Cardiac septum (tissue), 1 donor: ENCODE measurements at regions not wholly inside any gene's neighbourhood (a gene's known extent, or its start where the extent isn't known, plus 50 kb on each side); places are given as distances from the start of the nearest gene placed in this dataset.

Experiments used
- DNase-seq: peaks from one replicate; pipeline ENCODE4 v3.0.0-alpha.2; 2020; ENCODE audit warnings: low spot score
- intact Hi-C: fragments of 100-400 bp; cut with DNase I; formaldehyde crosslinking; loops from one replicate; pipeline ENCODE4 v1.14.0; 2022
- donor health status: DM: no; HTN: no; CAD: no.

DNA sequence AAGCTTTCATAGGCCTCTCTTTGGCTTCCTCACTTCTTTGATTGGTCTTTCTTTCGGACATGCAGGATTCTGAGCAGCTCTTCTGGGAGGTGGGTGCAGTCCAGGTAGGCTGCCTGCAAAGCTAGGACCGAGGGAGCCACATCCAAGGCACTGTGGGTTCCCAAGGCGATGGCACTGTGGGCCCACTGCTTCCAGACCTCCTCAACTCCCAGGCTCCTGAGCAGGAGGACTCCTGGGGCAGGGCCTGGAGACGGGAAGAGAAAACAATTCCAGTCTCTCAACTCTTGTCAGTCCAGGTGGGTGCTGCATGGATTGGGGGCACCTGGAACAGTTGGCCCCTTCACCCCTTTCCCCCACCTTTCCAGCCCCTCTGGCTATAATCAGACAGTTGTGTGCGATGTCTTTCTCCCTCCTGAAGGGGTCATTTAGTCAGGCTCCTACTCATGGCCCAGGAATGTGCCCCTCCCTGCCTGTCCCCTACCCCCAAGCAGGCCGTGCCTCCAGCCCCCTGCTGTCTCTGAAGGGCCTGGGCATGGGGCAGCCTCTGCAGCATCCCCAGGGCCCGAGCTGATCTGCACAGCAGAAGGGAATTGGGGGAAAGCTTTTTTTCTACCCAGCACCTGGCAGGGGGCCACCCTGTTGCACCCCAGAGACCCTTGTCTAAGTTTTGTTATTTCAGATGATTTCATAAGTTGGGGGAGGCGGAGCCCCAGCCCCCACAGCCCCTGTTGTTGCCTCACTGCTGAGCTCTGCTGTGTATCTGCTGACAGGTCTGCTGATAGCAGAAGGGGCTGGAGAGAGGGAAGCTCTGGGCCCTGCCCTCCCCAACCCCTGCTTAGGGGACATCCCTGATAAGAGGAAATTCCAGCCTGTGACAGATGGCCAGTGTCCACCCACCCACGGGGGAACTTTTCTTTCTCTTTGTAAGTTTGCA, 330.3 kb downstream of the SEC14L1 start:
- intact Hi-C loops, result loop anchor here (2.0 kb wide), 2 partner anchors 18 to 38 kb away; no protein-coding TSS in a partner anchor

DNA sequence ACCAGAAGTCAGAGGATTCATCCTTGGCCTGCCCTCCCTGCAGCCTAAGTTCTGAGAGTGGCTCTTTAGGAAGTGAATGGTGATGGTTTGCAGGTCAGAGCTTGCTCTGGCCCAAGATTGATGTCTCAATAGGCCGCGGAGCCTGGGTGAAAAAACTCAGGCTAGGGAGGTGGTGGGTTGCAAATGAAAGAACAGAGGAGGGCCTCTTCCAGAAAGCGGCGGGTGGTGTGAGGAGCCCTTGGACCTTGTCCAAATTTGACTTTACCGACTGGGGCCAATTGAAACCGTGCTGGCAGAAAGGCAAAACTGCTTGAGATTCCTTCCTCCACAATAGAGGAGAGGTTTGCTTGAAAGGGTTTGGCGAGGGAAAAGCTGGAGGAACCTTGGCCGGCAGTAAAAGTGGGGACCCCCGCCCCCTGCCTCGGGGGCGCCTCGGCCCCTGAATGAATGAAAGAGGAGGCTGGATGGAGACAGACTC, 331.3 kb downstream of the SEC14L1 start:
- intact Hi-C loops, result loop anchor here (2.0 kb wide), 2 partner anchors 17 to 39 kb away; no protein-coding TSS in a partner anchor
- DNase-seq, result no peak

More for the DNA sequence above, 330.3 kb downstream of the SEC14L1 start:
- DNase-seq, result no peak

DNA sequence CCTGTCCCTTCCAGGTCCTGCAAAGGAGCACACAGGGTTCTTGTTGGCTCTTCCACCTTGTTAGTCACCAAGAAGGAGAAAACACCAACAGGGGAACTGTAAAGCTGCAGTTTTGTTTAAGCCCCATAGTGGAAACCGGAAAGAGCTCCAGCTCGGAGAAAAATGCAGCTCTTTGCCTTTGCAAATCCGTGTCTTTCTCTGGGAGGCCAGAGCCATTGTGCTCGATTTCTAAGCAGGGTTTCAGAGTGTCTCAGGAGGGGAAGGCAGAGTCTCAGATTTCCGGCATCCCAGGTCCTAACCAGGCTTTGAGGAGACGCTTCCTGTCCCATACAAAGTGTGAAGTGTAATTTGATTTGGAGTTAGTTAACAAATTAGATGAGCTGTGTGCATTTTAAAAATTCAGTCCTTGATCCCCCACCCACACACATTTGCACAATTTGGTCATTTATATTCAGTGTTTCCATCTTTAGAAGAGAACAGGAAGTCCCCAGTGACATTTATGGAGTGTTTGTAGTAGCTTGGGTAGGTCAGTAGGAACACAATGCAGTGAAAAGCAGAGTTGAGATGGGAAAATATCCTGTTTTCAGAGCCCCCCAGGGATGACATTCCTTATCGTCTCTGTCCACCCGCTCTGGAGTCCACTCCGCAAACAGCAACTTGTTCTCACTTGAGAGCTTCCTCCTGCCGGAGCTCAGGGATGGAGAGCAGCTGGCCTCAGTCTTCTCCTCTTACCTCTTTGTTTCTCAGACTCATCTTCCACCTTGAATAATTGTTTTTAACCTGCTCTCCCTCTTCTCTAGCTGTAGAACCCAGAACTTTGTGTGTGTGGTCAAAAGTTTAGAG, 331.9 kb downstream of the SEC14L1 start:
- no peak for DNase-seq
- intact Hi-C loops, result no loop called here

DNA sequence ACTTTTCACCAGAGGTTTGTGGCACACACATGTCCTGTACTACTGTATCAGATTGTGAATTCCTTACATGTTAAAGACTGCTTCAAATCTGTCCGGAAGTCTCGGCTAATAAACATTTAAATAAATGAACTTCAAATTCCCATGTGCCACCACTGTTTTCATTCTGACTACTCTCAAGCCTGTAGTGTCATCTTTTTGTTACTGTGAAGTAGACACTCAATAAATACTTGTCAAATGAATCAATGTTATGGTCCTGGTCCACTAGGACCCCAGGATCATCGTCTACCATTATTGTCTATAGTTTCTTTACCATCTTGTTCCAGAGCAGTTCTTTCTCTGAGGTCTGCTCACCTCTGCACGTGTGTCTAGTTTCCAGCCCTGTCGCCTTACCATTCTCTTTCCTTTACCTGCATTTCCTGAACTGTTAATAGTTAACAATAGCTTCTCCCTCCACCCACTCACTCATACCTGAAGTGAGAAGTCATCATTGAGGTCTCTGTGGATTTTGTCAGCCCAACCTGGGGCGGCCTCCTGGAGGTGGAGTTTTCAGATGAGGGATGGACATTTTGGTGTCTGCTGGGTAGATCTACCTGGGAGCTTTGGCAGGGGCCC, 333.0 kb downstream of the SEC14L1 start:
- DNase-seq, result no peak
- intact Hi-C loops, result no loop called here

DNA sequence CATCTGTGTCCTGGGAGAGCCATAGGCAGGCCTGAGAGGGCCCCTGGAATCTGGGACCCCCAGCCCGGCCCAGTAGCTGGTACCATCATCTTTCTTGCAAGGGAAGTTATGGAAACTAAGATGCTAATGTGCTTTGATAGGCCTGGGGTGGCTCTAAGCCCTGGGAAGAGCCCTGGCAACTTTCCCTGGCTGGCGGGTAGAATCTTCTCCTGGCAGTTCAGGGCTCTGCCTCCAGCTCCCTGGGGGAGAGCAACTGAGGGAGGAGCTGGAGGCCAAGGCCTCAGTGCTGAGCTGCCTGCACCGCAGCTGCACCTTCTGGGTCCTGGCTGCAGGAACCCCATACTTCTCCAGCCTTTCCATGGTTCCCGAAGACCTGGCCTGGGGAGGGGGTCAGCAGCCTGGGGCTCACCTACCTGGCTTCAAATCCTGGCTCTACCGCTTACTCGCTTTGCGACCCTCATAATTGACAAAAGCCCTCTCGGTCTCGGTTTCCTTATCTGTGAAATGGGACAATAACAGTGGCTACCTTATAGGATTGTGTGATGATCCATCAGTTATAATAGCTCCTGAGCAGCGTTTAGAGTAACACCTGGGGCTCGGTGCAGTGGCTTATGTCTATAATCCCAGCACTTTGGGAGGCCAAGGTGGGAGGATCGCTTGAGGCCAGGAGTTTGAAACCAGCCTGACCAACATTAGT, 333.7 kb downstream of the SEC14L1 start:
- intact Hi-C loops, result no loop called here
- DNase-seq, result no peak

DNA sequence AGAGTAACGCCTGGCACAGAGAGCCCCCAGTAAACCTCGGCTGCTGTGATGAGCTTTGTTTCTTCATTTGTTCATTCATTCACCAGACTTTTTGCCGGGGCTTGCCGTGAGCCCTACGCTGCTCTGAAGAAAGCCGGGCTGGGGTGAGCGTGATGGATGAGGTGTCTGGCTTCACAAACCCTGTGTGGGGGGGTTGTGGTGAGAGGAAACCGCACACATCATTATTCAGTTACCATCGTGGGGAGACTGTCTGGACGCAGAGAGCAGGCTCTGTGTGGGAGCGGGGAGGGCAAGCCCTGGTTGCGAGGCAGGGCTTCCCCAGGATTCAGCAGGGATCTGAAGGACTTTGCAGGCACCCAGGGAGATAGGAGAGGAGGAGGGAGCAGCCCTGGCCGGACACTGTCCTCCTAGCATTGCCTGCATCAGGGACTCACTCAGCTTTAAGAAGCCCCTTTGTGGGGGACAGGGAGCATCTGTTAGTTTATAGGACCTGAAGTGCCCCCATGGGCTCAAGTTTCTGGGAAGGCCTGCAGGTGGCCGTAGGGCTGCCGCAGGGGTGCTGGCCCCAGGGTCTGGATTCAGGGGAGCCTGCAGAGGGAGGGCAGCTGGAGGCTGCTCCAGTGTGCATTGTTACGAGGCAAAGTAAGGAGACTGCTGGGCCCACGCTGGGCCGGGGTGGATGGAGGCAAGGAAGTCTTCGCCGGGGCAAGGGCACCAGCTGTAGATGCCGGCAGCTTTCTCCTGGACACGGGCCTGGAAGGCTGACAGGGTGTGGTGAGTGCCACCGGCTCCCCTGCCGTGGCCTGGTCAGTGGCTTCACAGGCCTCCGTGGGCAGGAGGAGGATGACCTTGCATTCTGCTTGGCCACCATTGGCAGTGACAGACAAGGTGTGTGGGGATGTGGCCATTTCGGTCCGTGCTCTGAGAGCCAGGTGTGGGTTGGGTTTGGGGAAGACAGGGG, 334.5 kb downstream of the SEC14L1 start:
- intact Hi-C loops, result no loop called here

DNA sequence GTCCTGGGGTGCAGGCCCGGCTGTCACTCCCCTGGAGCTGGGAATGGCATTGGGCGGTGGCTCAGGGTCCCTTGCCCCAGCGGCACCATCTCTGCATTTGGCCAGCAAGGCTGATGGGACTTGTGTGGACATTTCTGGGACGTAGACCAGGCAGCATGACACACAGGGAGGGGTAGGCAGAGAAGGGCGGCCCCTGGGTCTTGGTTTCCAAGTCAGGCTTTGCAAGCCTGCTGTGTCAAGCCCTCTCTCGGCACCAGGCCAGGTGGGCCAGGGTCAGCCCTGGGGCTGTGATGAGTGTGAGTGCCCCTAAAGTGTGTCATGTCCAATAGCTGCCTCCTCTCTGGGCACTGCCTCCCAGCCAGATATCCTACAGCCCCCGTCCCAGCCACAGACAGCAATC, 335.2 kb downstream of the SEC14L1 start:
- DNase-seq, result no peak
- intact Hi-C loops, result no loop called here

More for the DNA sequence above, 334.5 kb downstream of the SEC14L1 start:
- DNase-seq, result no peak

DNA sequence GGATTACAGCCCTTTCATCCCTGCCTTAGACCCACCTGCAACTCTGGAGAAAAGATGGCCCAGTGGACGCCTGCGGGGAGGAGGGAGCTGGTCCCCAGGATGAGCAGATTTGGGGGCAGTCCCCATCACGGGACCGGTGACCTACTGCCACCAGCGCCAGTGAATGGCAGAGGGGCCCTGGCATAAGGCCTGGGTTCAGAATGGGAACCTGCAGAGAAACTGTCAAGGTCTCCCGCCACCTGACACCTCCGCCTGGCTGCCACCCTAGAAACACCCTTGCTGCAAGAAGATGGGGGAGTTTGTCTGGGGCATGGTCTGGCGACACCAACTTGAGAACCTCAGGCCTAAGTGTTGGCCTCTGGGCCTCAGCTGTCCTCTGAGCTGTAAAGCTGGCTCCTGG, 335.7 kb downstream of the SEC14L1 start:
- no peak for DNase-seq

DNA sequence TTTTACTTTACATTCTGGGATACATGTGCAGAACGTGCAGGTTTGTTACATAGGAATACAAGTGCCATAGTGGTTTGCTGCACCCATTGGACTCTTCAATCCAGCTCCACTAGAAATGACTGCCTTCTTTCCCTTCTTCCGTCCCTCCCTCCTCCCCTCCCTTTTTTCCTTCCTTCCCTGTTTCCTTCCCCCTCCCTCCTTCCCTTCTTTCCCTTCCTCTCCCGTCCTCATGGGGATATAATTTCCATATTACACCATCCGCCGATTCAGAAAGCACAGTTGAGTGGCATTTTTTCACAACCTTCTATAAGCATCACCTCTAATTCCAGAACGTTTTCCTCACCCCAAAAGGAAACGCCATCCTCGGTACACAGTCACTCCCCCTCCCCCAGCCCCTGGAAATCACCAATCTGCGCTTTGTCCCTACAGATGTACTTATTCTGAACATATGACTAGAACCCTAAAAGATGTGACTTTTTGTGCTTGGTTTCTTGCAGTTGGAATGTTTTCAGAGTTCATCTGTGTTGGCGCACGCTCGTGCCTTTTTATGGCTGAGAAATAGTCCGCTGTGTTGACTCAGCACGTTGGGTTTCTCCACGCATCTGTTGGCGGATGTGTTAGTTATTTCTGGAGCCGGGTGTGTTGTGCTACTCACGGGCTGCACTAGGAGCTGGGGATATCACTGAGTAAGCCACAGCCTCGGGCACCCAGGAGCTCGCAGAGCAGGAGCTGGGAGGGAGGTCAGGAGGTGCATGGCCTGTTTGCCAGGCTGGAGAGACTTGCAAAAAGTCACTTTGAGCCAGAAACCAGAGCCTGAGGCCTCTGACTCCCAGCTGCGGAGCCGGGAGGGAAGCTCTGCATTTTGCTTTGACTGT, 336.4 kb downstream of the SEC14L1 start:
- no peak for DNase-seq
- intact Hi-C loops, result no loop called here

More for the DNA sequence above, 335.7 kb downstream of the SEC14L1 start:
- intact Hi-C loops, result no loop called here

DNA sequence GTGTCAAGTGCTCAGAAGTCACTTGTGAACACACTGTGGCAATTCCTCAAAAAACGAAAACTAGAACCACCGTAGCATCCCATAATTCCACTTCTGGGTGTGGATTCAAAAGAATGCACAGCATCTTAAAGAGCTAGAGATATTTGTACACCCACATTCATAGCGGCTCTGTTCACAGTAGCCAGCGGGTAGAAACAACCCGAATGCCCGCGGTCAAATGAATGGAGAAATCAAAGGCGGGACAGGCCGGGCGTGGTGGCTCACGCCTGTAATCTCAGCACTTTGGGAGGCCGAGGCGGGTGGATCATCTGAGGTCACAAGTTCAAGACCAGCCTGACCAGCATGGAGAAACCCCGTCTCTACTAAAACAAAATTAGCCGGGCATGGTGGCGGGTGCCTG, 337.5 kb downstream of the SEC14L1 start:
- intact Hi-C loops, result no loop called here
- DNase-seq, result no peak

DNA sequence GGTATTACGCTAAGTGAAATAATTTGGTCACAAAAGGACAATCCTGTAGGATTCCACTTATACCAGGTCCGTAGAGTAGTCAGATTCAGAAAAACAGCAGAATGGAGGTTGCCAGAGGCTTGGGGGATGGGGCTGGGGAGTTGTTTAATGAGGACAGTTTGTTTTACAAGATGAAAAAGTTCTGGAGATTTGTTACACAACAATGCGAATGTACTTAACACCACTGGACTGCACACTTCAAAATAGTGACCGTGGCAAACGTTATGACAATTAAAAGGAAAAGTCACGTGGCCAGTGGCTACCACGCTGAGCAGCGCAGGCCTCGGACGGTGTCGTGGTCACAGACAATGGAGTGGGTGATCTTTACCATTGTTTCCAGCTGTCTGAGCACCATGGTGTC, 338.1 kb downstream of the SEC14L1 start:
- DNase-seq, result no peak
- intact Hi-C loops, result no loop called here

DNA sequence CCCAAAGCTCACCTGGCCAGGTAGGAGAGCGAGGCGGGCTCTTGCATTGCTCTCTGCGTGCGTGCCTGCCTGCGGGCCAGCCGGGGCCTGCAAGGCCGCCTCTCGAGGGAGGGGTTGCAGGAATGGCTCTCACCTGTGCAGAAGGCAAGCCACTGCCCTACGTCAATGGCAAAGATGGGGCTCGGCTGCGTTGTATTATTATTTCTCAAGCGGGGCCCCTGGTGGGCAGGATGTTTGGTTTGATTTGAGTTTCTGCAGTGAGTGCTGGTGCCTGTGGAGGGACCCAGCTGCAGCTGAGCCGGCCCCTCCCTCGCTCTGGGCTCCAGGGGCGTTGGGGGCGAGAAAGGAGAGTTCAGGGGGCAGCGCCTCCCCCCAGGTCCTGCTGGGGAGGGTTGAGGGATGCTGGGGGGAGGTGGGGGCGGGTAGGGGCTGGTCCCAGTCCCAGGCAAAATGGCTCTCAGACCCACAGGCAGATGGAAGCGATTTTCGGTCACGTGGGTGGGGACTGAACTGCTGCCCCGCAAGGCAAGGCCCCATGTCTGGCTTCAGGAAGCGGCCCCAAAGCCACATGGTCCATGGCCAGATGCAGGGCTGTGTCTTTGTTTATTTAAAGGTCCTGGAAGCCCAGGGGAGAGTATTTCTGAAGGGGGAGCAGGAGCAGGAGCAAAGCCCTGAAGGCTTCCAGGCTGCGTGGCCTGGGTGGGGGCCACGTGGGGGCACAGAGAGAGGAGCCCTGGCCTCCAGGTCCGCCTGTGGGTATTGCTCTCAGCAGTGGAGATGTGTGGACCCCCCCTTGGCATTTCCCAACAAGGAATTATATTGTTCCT, 338.8 kb downstream of the SEC14L1 start:
- intact Hi-C loops, result no loop called here
- DNase-seq, result no peak

DNA sequence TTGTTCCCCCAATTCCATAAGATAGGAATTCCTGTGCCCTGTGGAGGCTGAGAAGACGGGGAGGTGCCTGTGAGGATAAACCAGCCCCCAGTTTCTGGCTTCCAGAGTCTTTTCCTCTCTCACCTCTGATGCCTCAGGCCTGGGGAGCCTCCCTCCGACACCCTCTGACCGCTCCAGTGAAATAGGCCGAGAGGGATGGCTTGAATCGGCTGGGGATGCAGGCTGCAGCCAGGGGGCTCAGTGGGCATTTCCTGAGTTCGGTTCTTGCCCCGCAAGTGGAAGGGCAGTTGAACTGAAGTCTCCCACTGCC, 339.4 kb downstream of the SEC14L1 start:
- DNase-seq, result no peak
- intact Hi-C loops, result no loop called here

DNA sequence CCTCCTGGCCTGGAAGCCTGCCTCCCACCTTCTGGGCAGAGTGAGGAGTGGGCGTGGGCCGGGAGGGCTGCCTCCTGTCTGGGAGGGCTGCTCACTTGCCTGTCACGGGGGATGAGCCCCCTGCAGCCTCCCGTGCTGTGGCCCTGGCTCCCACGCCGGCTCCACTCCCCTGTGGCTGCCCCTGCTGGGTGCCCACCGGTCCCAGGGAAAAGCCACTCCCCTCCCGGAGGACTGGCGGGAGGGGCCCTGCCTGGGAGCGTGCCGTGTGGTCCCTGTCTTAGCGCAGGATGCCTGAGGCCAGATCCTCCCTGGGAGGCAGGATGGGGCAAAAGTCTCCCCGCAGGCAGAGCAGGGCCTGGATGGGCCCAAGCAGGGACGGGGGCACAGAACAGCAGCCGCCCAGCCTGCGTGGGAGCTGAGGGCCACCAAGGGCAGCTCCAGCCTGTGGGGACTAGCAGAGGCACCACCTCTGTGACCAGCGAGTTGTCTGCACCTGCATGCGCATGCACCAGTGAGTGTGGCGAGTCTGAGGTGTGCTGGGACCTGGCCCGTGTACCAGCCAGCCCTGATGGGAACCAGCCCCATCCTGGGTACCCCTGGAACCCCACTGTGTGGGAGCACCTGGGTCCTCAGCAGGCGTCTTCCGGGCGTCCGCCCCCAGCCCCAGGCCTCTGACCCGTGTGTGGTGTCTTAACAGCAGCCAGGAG, 339.9 kb downstream of the SEC14L1 start:
- DNase-seq, result no peak
- intact Hi-C loops, result no loop called here

DNA sequence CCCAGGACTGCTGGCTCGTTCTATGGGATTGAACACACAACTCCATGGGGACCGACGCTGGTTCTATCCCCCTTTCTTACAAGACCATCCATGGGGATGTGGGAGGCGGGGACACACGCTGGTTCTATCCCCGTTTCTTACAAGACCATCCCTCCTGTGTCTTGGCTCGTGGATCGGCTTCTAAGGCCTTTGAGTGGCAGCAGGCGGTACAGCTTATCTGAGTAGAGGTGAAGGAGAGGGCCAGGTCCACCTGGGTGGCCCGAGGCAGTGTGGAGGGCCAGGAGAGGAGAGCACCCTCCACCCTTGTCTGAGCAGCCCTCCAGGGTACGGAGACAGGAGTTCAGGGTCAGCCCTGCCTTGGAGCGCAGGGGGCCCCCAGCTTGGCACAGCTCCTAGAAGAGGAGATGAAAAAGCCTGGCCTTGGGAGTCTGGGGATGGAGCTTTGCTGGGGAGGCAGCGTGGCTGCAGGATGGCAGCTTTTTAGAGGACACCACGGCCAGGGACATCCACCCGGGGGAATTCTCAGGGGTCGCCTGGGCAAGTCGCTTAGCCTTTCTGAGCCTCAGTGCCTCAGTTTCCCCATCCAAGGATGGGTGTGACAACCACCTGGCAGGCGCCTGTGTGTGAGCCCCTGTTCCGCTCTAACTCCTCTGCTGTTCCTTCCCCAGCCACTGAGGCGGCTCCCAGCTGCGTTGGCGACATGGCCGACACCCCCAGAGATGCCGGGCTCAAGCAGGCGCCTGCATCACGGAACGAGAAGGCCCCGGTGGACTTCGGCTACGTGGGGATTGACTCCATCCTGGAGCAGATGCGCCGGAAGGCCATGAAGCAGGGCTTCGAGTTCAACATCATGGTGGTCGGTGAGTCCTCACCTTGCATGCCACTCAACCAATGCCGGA, 341.0 kb downstream of the SEC14L1 start:
- DNase-seq, result no peak
- intact Hi-C loops, result no loop called here
